PFSK-1 (cell line): ENCODE measurements at regions not wholly inside any gene's neighbourhood (a gene's known extent, or its start where the extent isn't known, plus 50 kb on each side); places are given as distances from the start of the nearest gene placed in this dataset.

ENCODE experiments used
- FOXP2 ChIP-seq: optimal IDR thresholded peaks from 2 replicates; pipeline ENCODE3; 2011; ENCODE audit warnings: borderline replicate concordance, control low read depth, inconsistent platforms; ENCODE audit not compliant: insufficient read depth; ENCODE audit errors: extremely low read length, extremely low read depth
- POLR2AphosphoS5 ChIP-seq: IDR thresholded peaks from 2 replicates; pipeline ENCODE4 v1.6.1; 2012; ENCODE audit warnings: low read depth, mild to moderate bottlenecking, control low read depth, low read length, moderate library complexity
- SIN3A ChIP-seq: IDR thresholded peaks from 2 replicates; pipeline ENCODE4 v1.6.1; 2012; ENCODE audit warnings: mild to moderate bottlenecking, low read length, moderate library complexity, borderline replicate concordance; ENCODE audit not compliant: insufficient read depth
- TAF1 ChIP-seq: IDR thresholded peaks from 2 replicates; pipeline ENCODE4 v1.6.1; 2012; ENCODE audit warnings: low read length, control low read depth, borderline replicate concordance; ENCODE audit not compliant: insufficient read depth
- TF ChIP-seq, protein P1 (sequence below), 2 experiments: IDR thresholded peaks; 2 replicates each; pipeline versions ENCODE4 v1.6.1 to v1.8.0; 2011 to 2012; ENCODE audit warnings: low read depth in 2 of 2, low read length in 2 of 2, control low read depth in 1 of 2, inconsistent platforms in 1 of 2, mild to moderate bottlenecking in 1 of 2, moderate library complexity in 1 of 2; ENCODE audit not compliant: insufficient read depth in 1 of 2

DNA sequence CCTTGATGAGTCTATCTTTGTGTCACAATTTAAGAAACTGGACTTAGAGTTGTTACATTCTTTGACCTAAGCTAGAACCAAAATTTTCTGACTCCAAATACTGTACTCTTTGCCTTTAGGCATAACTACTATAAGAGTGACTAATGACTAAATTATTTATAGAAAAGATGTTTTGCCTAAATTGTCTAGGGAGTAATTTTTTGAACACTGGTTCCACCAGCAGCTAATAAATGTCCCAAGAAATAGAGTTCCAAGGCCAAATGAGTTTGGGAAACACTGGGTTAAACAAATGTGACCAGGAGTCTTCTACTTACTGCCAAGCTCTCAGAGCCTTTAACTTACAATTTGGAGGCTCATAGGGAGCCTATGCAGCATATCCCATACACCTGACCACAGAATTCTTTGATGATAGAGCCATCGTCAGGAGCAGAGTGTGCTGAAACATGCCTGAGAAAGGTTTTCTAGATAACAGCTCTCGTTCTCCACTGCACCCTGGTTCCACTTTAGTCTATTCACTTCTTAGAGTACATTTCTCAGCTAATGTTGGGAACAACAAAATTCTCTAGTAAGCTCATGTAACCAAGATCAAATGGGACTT lies 215.9 kb upstream of the HMGA2 start:
- TF ChIP-seq TAF1 (no peak), POLR2AphosphoS5 (no peak)

DNA sequence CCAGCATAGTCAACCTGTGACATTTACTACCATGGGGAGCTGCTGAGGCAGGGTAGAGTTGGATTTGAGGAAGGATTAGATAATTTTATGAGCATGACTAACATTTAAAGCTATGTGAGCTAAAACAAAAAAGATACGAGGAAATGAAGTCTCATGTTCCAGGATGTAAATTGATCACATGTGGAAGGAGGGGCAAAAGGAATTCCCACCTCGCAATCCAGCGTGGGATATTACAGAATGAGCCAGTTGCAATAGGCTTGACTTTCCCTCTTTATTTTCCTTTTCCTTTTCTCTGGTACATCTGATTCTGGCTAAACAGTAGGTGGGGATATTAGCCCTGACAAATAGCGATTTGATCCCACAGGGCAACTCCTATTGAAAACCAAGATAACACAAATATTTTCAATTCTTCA lies 214.9 kb upstream of the HMGA2 start:
- TF ChIP-seq TAF1 (no peak), POLR2AphosphoS5 (no peak), SIN3A (no peak), FOXP2 (no peak)
- TF ChIP-seq, protein P1, sequence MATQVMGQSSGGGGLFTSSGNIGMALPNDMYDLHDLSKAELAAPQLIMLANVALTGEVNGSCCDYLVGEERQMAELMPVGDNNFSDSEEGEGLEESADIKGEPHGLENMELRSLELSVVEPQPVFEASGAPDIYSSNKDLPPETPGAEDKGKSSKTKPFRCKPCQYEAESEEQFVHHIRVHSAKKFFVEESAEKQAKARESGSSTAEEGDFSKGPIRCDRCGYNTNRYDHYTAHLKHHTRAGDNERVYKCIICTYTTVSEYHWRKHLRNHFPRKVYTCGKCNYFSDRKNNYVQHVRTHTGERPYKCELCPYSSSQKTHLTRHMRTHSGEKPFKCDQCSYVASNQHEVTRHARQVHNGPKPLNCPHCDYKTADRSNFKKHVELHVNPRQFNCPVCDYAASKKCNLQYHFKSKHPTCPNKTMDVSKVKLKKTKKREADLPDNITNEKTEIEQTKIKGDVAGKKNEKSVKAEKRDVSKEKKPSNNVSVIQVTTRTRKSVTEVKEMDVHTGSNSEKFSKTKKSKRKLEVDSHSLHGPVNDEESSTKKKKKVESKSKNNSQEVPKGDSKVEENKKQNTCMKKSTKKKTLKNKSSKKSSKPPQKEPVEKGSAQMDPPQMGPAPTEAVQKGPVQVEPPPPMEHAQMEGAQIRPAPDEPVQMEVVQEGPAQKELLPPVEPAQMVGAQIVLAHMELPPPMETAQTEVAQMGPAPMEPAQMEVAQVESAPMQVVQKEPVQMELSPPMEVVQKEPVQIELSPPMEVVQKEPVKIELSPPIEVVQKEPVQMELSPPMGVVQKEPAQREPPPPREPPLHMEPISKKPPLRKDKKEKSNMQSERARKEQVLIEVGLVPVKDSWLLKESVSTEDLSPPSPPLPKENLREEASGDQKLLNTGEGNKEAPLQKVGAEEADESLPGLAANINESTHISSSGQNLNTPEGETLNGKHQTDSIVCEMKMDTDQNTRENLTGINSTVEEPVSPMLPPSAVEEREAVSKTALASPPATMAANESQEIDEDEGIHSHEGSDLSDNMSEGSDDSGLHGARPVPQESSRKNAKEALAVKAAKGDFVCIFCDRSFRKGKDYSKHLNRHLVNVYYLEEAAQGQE (IDR thresholded peaks at IDR 0.05; ENCODE audit: insufficient read depth in 1 of 2, low read depth in 2 of 2, low read length in 2 of 2): no peak

DNA sequence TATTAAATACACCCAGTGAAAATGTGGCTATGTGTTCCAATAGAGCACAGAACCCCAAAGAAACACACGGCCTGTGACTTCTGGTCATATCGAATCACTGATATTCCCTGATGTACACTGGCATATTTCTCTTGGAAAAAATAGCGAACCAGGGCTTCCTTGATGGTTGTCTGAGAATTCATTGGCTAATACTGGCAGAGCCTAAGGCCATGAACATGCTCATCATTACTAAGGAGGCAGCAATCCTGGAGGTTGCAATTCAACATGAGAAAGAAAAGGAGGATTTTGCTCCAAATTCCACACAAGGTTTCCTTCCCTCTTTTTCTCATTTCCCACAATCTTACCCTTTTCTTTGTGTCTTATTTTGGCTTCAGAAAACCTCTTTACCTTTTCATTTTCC lies 212.9 kb upstream of the HMGA2 start:
- TF ChIP-seq, protein P1 (IDR thresholded peaks at IDR 0.05; ENCODE audit: insufficient read depth in 1 of 2, low read depth in 2 of 2, low read length in 2 of 2): no peak
- TF ChIP-seq SIN3A (no peak), FOXP2 (no peak), TAF1 (no peak), POLR2AphosphoS5 (no peak)

DNA sequence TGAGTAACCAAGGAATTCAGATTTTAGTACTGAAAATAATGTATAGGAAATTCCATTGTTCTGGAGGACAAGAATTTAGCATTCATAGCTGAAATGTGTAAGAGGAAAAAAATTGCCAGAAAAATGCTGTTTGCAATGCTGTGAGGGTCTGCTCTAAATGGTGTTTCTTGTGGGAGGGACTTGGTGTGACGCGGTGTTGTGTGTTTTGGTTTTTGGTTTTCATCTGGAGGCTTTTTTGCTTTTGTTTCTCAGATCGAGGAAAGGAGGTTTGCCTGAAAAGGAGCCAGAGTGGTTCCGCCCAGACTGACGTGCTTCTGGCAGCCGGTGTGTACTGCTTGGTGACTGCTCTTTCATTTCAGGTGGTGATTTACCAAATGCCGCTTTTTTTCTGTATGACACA lies 211.8 kb upstream of the HMGA2 start:
- TF ChIP-seq POLR2AphosphoS5 (no peak), FOXP2 (no peak), TAF1 (no peak)

DNA sequence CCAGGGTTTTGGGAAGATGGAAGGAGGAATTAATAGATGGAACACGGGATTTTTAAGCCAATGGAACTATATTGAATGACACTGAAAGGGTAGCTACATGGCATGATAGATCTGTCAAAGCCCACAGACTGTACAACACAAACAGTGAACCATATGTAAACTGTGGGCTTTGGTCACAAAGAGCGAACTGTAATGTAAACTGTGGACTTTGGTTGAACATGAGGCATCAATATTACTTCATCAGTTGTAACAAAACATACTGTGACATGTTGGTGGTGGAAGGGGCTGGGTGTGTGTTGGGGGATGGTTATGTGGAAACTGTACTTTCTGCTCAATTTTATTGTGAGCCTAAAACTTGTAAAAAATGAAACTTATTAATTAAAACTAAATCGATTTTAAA lies 210.6 kb upstream of the HMGA2 start:
- TF ChIP-seq POLR2AphosphoS5 (no peak), TAF1 (no peak), FOXP2 (no peak), SIN3A (no peak)
- TF ChIP-seq, protein P1 (IDR thresholded peaks at IDR 0.05; ENCODE audit: insufficient read depth in 1 of 2, low read depth in 2 of 2, low read length in 2 of 2): no peak

DNA sequence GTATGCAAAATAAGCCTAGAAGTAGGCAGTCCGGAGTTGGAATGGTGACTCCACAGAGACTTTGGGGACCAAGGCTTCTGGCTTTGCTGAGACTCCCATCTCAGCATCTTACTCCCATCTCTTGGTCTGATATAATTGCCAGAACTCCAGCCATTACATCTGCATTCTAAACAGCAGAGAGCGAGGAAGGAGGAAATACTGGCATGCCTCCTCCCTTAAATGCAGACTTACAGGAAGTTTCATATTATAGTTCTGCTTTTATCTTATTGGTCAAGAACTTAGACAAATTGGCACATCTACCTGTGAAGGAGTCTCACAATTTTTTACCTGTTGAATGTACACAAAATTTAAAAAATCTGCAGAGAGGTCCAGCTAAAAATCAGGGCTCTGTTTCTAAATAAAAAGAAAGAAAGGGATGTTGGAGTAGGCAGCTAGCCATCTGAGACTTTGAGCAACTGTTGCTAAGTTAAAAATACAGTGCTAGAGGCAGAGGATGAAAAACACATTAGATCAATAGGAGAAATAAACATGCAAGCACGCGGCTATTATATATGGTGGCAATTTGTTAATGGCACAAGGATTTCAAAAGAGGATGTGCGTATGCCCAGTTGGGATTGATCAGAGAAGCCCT lies 209.9 kb upstream of the HMGA2 start:
- TF ChIP-seq POLR2AphosphoS5: no peak
- TF ChIP-seq, protein P1 (IDR thresholded peaks at IDR 0.05; ENCODE audit: insufficient read depth in 1 of 2, low read depth in 2 of 2, low read length in 2 of 2): no peak
- TF ChIP-seq SIN3A: no peak
- no peak for TF ChIP-seq TAF1
- no peak for TF ChIP-seq FOXP2
